ENCODE measurements at regions not wholly inside any gene's neighbourhood (a gene's known extent, or its start where the extent isn't known, plus 50 kb on each side); places are given as distances from the start of the nearest gene placed in this dataset.

DNA sequence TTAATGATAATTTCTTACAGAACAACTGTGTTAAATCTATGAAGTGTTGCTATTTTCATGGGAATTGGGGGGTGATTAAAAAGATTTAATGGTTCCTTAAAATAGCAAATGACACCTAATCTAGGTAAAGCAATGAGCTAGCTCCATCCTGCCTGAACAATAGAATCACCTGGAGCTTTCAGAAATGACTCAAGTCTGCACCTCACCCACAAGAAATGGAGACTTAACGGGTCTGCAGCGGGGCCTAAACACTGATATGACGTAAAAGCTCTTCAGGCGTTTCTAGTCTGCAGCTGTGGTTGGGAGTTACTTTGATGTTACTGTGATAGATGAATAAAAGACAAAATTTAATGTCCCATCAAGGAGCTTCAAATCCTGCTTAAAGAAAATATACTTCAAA lies 328.2 kb downstream of the RND3 start (continued):
- TF ChIP-seq, protein P1, sequence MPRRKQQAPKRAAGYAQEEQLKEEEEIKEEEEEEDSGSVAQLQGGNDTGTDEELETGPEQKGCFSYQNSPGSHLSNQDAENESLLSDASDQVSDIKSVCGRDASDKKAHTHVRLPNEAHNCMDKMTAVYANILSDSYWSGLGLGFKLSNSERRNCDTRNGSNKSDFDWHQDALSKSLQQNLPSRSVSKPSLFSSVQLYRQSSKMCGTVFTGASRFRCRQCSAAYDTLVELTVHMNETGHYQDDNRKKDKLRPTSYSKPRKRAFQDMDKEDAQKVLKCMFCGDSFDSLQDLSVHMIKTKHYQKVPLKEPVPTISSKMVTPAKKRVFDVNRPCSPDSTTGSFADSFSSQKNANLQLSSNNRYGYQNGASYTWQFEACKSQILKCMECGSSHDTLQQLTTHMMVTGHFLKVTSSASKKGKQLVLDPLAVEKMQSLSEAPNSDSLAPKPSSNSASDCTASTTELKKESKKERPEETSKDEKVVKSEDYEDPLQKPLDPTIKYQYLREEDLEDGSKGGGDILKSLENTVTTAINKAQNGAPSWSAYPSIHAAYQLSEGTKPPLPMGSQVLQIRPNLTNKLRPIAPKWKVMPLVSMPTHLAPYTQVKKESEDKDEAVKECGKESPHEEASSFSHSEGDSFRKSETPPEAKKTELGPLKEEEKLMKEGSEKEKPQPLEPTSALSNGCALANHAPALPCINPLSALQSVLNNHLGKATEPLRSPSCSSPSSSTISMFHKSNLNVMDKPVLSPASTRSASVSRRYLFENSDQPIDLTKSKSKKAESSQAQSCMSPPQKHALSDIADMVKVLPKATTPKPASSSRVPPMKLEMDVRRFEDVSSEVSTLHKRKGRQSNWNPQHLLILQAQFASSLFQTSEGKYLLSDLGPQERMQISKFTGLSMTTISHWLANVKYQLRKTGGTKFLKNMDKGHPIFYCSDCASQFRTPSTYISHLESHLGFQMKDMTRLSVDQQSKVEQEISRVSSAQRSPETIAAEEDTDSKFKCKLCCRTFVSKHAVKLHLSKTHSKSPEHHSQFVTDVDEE (CRISPR knock-in tag; IDR thresholded peaks at IDR 0.05), result no peak

DNA sequence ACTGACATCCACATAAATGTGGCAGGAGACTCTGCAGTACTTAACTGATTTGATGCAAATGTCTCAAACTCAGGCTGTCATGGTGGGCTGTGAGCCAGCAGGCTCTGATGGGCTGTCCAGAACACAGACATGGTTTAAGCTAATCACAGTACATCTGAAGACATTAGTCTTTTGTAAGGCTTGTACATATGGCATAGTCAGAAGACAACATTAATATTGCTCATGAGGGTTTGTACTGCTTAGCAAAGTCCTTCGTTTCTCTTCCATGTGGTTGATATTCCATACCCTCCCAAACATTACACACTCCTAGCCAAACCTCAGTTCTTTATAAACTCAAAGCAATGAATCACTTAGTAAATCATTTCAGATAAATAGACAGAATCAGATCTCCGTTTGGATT lies 330.6 kb downstream of the RND3 start:
- ATAC-seq, result no peak
- TF ChIP-seq ZNF8 (CRISPR knock-in tag; IDR thresholded peaks at IDR 0.05), result no peak
- no peak for TF ChIP-seq GLIS3 (CRISPR knock-in tag; IDR thresholded peaks at IDR 0.05)
- no peak for TF ChIP-seq ZNF565 (CRISPR knock-in tag; conservative IDR thresholded peaks at IDR 0.05; ENCODE audit: low read depth)
- no peak for TF ChIP-seq ESRRG (CRISPR knock-in tag; IDR thresholded peaks at IDR 0.05)
- TF ChIP-seq, protein P1 (CRISPR knock-in tag; IDR thresholded peaks at IDR 0.05), result no peak
- TF ChIP-seq, protein P2, sequence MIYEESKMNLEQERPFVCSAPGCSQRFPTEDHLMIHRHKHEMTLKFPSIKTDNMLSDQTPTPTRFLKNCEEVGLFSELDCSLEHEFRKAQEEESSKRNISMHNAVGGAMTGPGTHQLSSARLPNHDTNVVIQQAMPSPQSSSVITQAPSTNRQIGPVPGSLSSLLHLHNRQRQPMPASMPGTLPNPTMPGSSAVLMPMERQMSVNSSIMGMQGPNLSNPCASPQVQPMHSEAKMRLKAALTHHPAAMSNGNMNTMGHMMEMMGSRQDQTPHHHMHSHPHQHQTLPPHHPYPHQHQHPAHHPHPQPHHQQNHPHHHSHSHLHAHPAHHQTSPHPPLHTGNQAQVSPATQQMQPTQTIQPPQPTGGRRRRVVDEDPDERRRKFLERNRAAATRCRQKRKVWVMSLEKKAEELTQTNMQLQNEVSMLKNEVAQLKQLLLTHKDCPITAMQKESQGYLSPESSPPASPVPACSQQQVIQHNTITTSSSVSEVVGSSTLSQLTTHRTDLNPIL (CRISPR knock-in tag; IDR thresholded peaks at IDR 0.05; ENCODE audit: low read depth), result no peak

DNA sequence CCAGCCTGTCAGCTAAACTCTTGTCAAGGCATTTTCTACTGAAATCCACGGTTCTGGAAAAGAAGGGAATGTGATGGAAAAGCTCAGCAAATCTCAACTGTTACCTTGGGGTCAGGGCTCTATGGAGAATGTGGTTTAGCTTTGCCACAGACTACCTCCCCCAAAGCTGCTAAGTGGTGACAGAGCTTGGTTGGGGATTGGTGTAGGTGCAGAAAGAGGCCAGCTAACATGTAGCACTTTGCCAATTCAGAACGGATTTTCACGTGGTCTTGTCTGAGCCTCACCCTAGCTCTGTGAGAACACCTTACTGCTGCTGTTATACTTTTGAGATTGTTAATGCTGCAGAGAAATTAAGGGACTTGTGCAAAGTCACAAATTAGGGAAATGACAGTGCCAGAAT lies 331.1 kb downstream of the RND3 start:
- ATAC-seq, result no peak
- TF ChIP-seq ZNF70 (CRISPR knock-in tag; IDR thresholded peaks at IDR 0.05) (no peak), ISL1 (CRISPR knock-in tag; IDR thresholded peaks at IDR 0.05) (no peak), CSRNP3 (CRISPR knock-in tag; IDR thresholded peaks at IDR 0.05) (no peak), ESRRG (CRISPR knock-in tag; IDR thresholded peaks at IDR 0.05) (no peak), CSDC2 (CRISPR knock-in tag; IDR thresholded peaks at IDR 0.05) (no peak), TOX (CRISPR knock-in tag; IDR thresholded peaks at IDR 0.05; ENCODE audit: borderline replicate concordance) (no peak), SNAI2 (CRISPR knock-in tag; IDR thresholded peaks at IDR 0.05) (no peak), ZFP30 (CRISPR knock-in tag; IDR thresholded peaks at IDR 0.05) (no peak), TCF4 (CRISPR knock-in tag; IDR thresholded peaks at IDR 0.05; ENCODE audit: borderline replicate concordance) (no peak)
- TF ChIP-seq, protein P1 (CRISPR knock-in tag; IDR thresholded peaks at IDR 0.05), result no peak

GRCh38 chr2:150154308-150154797 lies 333.1 kb downstream of the RND3 start:
- ATAC-seq, result no peak
- TF ChIP-seq ESRRG (CRISPR knock-in tag; IDR thresholded peaks at IDR 0.05) (no peak), CSRNP3 (CRISPR knock-in tag; IDR thresholded peaks at IDR 0.05) (no peak), ZNF70 (CRISPR knock-in tag; IDR thresholded peaks at IDR 0.05) (no peak), BACH2 (CRISPR knock-in tag; IDR thresholded peaks at IDR 0.05; ENCODE audit: borderline replicate concordance) (no peak), OSR1 (CRISPR knock-in tag; IDR thresholded peaks at IDR 0.05) (no peak), ZC3H10 (CRISPR knock-in tag; IDR thresholded peaks at IDR 0.05) (no peak), GLIS3 (CRISPR knock-in tag; IDR thresholded peaks at IDR 0.05) (no peak), ZFP30 (CRISPR knock-in tag; IDR thresholded peaks at IDR 0.05) (no peak), POU6F1 (CRISPR knock-in tag; IDR thresholded peaks at IDR 0.05; ENCODE audit: borderline replicate concordance, low read depth) (no peak), ARNTL (CRISPR knock-in tag; IDR thresholded peaks at IDR 0.05; ENCODE audit: borderline replicate concordance, low read depth) (no peak)
- TF ChIP-seq, protein P2 (CRISPR knock-in tag; IDR thresholded peaks at IDR 0.05; ENCODE audit: low read depth), result no peak

Data from SK-N-SH treated with all-trans-retinoic acid at 6 μM for 48 hours (cell line).